GM12875 (cell line): ENCODE measurements at regions not wholly inside any gene's neighbourhood (a gene's known extent, or its start where the extent isn't known, plus 50 kb on each side); places are given as distances from the start of the nearest gene placed in this dataset.

Experiments used
- H3K4me3 ChIP-seq: one replicate; pipeline ENCODE4 v1.5.1; 2011; ENCODE audit warnings: low read depth, low read length, control low read depth
- TF ChIP-seq, protein P1 (sequence below): IDR thresholded peaks from 2 replicates; pipeline ENCODE4 v1.5.1; 2011; ENCODE audit warnings: low read depth, mild to moderate bottlenecking, control low read depth, inconsistent platforms, low read length, moderate library complexity, borderline replicate concordance; ENCODE audit not compliant: insufficient read depth

DNA sequence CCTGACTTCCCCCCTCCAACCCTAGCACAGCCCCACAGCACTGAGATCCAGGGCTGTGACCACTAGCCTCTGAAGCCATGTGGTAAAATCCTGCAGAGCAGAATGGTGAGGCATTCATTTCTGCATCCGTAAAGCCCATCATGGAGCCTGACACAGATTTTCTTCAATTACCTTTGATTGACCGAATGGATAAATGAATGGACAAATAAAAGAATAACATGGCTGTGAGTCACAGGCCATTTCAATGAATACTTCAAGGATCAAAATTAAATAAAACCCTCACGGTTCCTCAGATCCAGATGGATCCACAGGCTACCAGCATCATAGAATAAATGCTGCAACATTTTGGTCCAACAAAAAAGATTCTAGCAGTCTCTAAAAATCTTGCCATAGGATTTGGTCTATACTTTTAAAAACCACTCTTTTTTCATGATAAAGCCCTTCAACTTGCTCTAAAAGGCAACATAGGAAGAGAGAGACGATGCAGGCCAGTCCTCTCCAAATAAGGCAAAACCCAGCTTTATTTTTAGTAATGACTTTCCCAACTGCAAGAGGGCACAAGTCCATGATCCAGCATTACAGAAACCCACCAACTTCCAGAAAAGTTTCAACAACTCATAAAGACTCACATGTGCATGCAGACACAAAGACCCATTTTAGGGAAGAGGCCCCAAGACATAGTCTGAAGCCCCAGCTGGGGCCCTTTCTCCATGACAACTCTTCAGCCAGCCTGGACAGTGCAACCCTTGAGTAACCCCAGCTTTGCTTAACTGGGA is 52.4 kb upstream of the MRPS22 start:
- H3K4me3 ChIP-seq: no peak overlapping the region
- TF ChIP-seq, protein P1, sequence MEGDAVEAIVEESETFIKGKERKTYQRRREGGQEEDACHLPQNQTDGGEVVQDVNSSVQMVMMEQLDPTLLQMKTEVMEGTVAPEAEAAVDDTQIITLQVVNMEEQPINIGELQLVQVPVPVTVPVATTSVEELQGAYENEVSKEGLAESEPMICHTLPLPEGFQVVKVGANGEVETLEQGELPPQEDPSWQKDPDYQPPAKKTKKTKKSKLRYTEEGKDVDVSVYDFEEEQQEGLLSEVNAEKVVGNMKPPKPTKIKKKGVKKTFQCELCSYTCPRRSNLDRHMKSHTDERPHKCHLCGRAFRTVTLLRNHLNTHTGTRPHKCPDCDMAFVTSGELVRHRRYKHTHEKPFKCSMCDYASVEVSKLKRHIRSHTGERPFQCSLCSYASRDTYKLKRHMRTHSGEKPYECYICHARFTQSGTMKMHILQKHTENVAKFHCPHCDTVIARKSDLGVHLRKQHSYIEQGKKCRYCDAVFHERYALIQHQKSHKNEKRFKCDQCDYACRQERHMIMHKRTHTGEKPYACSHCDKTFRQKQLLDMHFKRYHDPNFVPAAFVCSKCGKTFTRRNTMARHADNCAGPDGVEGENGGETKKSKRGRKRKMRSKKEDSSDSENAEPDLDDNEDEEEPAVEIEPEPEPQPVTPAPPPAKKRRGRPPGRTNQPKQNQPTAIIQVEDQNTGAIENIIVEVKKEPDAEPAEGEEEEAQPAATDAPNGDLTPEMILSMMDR: no peak

DNA sequence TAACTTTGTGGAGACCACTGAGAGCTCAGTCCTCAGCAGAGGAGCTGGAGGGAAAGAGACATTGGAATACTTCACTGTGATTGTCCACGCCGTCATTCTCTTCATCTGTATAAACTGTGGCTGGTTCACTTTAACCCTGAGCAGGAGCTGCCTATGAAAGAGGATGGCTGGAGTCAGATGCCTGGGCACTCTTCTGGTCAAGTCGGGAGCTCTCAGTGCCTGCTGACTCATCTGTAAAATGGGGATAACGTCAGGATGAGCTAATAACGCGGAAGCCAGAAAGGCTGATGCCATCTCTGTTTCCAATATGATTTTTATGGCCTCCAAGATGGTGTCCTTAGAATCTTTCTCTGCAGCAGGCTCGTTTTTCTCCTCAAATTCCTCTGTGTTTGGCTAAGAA is 51.6 kb upstream of the MRPS22 start:
- no peak overlapping the region for H3K4me3 ChIP-seq
- TF ChIP-seq, protein P1: no peak

DNA sequence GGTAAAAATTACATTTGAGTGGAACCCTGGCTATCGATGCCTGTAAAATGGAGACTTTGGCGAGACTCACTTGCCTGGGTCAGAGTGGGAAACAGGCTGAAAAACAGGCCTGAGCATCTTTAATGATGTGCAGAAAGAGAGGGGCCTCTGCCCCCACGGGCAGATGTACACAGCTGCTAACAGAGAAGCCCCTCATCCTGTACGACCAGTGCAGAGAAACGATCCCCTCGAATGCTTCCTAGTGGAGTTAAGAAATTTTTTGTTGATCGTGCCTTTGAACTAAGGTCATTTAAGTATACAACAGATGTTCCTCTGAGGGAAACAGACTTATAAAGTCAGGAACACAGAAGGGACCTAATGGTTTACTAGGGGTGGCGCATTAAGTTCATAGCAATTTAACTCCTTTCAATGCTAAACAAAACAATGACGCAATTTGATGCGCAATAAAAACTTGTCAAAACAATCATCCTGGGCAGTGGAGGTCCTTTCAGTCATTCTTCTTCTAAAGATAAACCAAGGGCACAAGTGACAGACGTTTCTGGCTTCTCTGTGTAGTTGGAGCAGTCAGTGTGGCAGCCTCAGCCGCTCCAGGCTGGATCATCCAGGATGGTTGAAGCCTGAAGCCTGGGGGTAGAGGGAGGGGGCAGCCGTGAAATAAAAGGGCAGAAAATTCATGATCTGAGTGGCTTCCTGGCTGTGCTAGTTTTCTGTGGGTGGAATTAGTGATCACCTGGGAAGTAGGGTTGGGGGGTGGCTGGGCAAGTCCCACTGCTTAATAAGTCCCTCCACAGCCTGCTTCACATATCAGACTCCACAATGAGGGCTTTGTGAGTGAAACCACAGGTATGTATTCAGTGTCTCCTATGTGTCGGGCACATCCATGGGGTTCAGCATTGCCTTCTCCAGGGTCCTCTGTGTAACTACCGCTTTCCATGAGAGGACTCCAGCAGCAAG is 50.8 kb upstream of the MRPS22 start:
- no peak overlapping the region for H3K4me3 ChIP-seq
- TF ChIP-seq, protein P1: no peak

DNA sequence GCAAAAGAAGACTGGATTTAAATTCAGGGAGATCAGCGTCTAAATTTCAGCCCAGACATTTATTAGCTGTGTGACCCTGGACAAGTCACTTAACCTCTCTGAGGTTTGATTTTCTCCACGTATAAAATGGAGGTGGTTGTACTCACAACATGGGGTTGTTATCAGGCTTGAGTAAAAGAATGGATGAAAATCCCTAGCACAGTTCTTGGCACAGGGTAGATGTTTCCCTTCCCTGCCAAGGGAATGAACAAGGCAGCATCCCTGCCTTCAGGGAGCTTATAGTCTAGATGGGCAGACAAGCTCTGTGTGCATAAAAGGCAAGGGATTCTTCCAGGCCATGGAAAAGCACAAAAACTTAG is 50.2 kb upstream of the MRPS22 start:
- no peak overlapping the region for H3K4me3 ChIP-seq
- TF ChIP-seq, protein P1: no peak
